GM12878 (cell line): ENCODE measurements at regions not wholly inside any gene's neighbourhood (a gene's known extent, or its start where the extent isn't known, plus 50 kb on each side); places are given as distances from the start of the nearest gene placed in this dataset.

Source experiments
- ATAC-seq: fragments of 200-7000 bp; cut with Tn5 transposase; 3 replicates; pipeline ENCODE4 v1.9.1; 2020; ENCODE audit warnings: mild to moderate bottlenecking, moderate library complexity
- BruUV-seq: library from RNA; stranded (reverse); fragments of 400-500 nt; replicated peaks from 2 replicates; lab custom pipeline; 2021; lab: Mats Ljungman, UMichigan
- CTCF ChIA-PET: fragments of 300-600 bp; sonication (Branson Sonifier 250); formaldehyde crosslinking; extraction: SDS; loops from one replicate; lab custom pipeline; 2021; ENCODE audit warnings: inconsistent platforms; lab: Yijun Ruan, JAX
- POLR2A ChIA-PET: fragments of 350-600 bp; formaldehyde crosslinking; extraction: SDS; loops from one replicate; lab custom pipeline; 2021; ENCODE audit warnings: inconsistent platforms; lab: Charles Lee
- RAD21 ChIA-PET: fragments of 300-600 bp; sonication (Branson Sonifier 250); formaldehyde crosslinking; loops from one replicate; lab custom pipeline; 2023; ENCODE audit warnings: antibody characterized with exemption; ENCODE audit not compliant: unreplicated experiment; lab: Charles Lee
- SMC1A ChIA-PET: fragments of 300-600 bp; sonication (Branson Sonifier 250); formaldehyde crosslinking; loops from one replicate; lab custom pipeline; 2023; ENCODE audit not compliant: unreplicated experiment, uncharacterized antibody; lab: Charles Lee
- DNase-seq: peaks from one replicate; pipeline ENCODE4 v3.0.0-alpha.2; 2011; ENCODE audit warnings: low read depth, low spot score
- FAIRE-seq: peaks from 3 replicates; lab custom pipeline; 2011; peaks lifted over from hg19 to GRCh38; lab: Jason Lieb, UNC
- H2AFZ ChIP-seq: 2 replicates; pipeline ENCODE4 v1.6.0; 2011; ENCODE audit warnings: low read depth, low read length, control low read depth; ENCODE audit not compliant: control insufficient read depth
- H3K27ac ChIP-seq: 2 replicates; pipeline ENCODE4 v1.5.1; 2011; ENCODE audit warnings: control low read depth; ENCODE audit not compliant: control insufficient read depth, insufficient read depth
- H3K27me3 ChIP-seq, 2 experiments: replicated peaks in 1 of 2; 2 replicates each; pipeline versions ENCODE4 v1.6.0 to v1.6.1; 2011; ENCODE audit warnings: low read length in 1 of 2; ENCODE audit not compliant: control insufficient read depth in 2 of 2, insufficient read depth in 2 of 2
- H3K36me3 ChIP-seq, 2 experiments: 2 replicates each; pipeline ENCODE4 v1.5.1; 2011; ENCODE audit warnings: low read length in 1 of 2; ENCODE audit not compliant: control insufficient read depth in 2 of 2, insufficient read depth in 2 of 2
- H3K4me1 ChIP-seq: 2 replicates; pipeline ENCODE4 v1.6.1; 2011; ENCODE audit warnings: mild to moderate bottlenecking, low read length, moderate library complexity, mixed read lengths; ENCODE audit not compliant: control insufficient read depth, insufficient read depth
- H3K4me2 ChIP-seq: 2 replicates; pipeline ENCODE4 v1.6.0; 2011; ENCODE audit warnings: control low read depth; ENCODE audit not compliant: control insufficient read depth, insufficient read depth
- H3K4me3 ChIP-seq: fragments of 200-600 bp; sonication (generic); 2 replicates; pipeline ENCODE4 v1.5.1; 2016
- H3K79me2 ChIP-seq: 2 replicates; pipeline ENCODE4 v1.6.0; 2011; ENCODE audit warnings: low read length; ENCODE audit not compliant: control insufficient read depth, insufficient read depth
- H3K9ac ChIP-seq: 2 replicates; pipeline ENCODE4 v1.8.0; 2011; ENCODE audit warnings: low read length, control low read depth, mixed read lengths; ENCODE audit not compliant: control insufficient read depth, insufficient read depth
- H3K9me3 ChIP-seq: replicated peaks from 3 replicates; pipeline ENCODE4 v1.5.1; 2011; ENCODE audit warnings: mild to moderate bottlenecking, low read length; ENCODE audit not compliant: control insufficient read depth, insufficient read depth
- H4K20me1 ChIP-seq: 2 replicates; pipeline ENCODE4 v1.6.0; 2011; ENCODE audit not compliant: control insufficient read depth, insufficient read depth
- ATF7 ChIP-seq: fragments of 450-650 bp; IDR thresholded peaks from 2 replicates; pipeline ENCODE4 v1.6.1; 2016; ENCODE audit warnings: low read depth, mild to moderate bottlenecking
- CBX5 ChIP-seq: sonication (generic); IDR thresholded peaks from 2 replicates; pipeline ENCODE4 v1.6.1; 2016; ENCODE audit warnings: low read depth, moderate library complexity, mild to moderate bottlenecking, inconsistent platforms
- CHD2 ChIP-seq: IDR thresholded peaks from 2 replicates; pipeline ENCODE4 v1.6.1; 2011; ENCODE audit warnings: low read depth, low read length, improper control_type of control experiment, borderline replicate concordance
- EGR1 ChIP-seq, 2 experiments: IDR thresholded peaks; 1 replicate in 1 of 2; 2 replicates in 1 of 2; pipeline ENCODE4 v1.6.1; 2011 to 2012; ENCODE audit warnings: low read depth in 2 of 2, low read length in 2 of 2, borderline replicate concordance in 1 of 2, mild to moderate bottlenecking in 1 of 2, moderate library complexity in 1 of 2
- ETV6 ChIP-seq, 2 experiments: fragments of 450-650 bp in 1 of 2; IDR thresholded peaks in 1 of 2; conservative IDR thresholded peaks in 1 of 2; 2 replicates each; pipeline ENCODE4 v1.6.1; 2014; ENCODE audit warnings: antibody characterized with exemption in 1 of 2, borderline replicate concordance in 1 of 2, low read depth in 1 of 2, mild to moderate bottlenecking in 1 of 2, moderate library complexity in 1 of 2
- MTA3 ChIP-seq: IDR thresholded peaks from 2 replicates; pipeline ENCODE4 v1.6.1; 2012; ENCODE audit warnings: low read length, inconsistent platforms, borderline replicate concordance
- NKRF ChIP-seq: fragments of 450-650 bp; conservative IDR thresholded peaks from 2 replicates; pipeline ENCODE4 v1.6.1; 2017; ENCODE audit warnings: mild to moderate bottlenecking, moderate library complexity
- PAX8 ChIP-seq: fragments of 450-650 bp; IDR thresholded peaks from 2 replicates; pipeline ENCODE4 v1.6.1; 2017; ENCODE audit warnings: mild to moderate bottlenecking, moderate library complexity
- POLR2AphosphoS2 ChIP-seq: IDR thresholded peaks from 2 replicates; pipeline ENCODE4 v1.6.1; 2011; ENCODE audit warnings: low read depth, mild to moderate bottlenecking, low read length, improper control_type of control experiment, moderate library complexity
- SIN3A ChIP-seq: IDR thresholded peaks from 2 replicates; pipeline ENCODE4 v1.6.1; 2012; ENCODE audit warnings: low read depth, low read length, improper control_type of control experiment
- SMARCA5 ChIP-seq: fragments of 450-650 bp; IDR thresholded peaks from 2 replicates; pipeline ENCODE4 v1.6.1; 2017; ENCODE audit warnings: mild to moderate bottlenecking
- WGBS: methylation state at CpG from one replicate; pipeline ENCODE4 v1.1.6; 2016; ENCODE audit warnings: low lambda C conversion rate; ENCODE audit not compliant: insufficient replicate concordance, insufficient coverage; ENCODE audit errors: missing lambda C conversion rate; 5-methylcytosine and 5-hydroxymethylcytosine counted together
- in situ Hi-C: fragments of 300-500 bp; cut with MboI; formaldehyde crosslinking; loops from 9 replicates; pipeline ENCODE4 v1.14.3; 2018; ENCODE audit warnings: mixed read lengths
- intact Hi-C: fragments of 100-400 bp; cut with micrococcal nuclease; formaldehyde crosslinking; loops from one replicate; pipeline ENCODE4 v1.14.2; 2022; ENCODE audit not compliant: unreplicated experiment
- TF ChIP-seq, protein P1 (sequence below): fragments of 450-650 bp; IDR thresholded peaks from 2 replicates; pipeline ENCODE4 v1.6.1; 2017; ENCODE audit warnings: mild to moderate bottlenecking

GRCh38 chr12:108065069-108065468 is 64.0 kb upstream of the WSCD2 start:
- Histone ChIP-seq H3K9ac (no peak overlapping the region), H3K4me3 (no peak overlapping the region), H3K4me1 (no peaks in the 10 kb centered on the region), H3K27me3 (peaks cover 0 to 2% of the 10 kb centered on the region in 2 experiments; a peak in 1 of 4 replicates), H3K4me2 (no peak overlapping the region), H4K20me1 (no peaks in the 10 kb centered on the region), H3K27ac (no peak overlapping the region), H3K36me3 (no peaks in the 10 kb centered on the region), H2AFZ (no peak overlapping the region), H3K9me3 (no peaks in the 10 kb centered on the region), H3K79me2 (no peaks in the 10 kb centered on the region)
- ChIA-PET RAD21 (no interaction called here), POLR2A (interaction anchor here (0.5 kb wide), 1 partner anchor 289 kb away, joined by 5 read pairs; no protein-coding TSS in a partner anchor), CTCF (interaction anchor here (0.7 to 3.9 kb wide), 4 partner anchors 8 to 392 kb away, joined by 3 to 18 read pairs (median 8); no protein-coding TSS in a partner anchor), SMC1A (interaction anchor here (1.1 kb wide), 1 partner anchor 18 kb away, joined by 3 read pairs; no protein-coding TSS in a partner anchor)
- intact Hi-C loops, result no loop called here
- ATAC-seq (no peak), DNase-seq (no peak), FAIRE-seq (no peak)
- no peak for TF ChIP-seq NKRF
- TF ChIP-seq ATF7, result no peak
- WGBS, result 39% methylated on average over 7 of the region's 7 CpGs
- no TSS peak for BruUV-seq
- in situ Hi-C loops, result no loop called here

GRCh38 chr12:108066583-108067577 is 62.2 kb upstream of the WSCD2 start:
- peak; percentile 31; the same call in 1 of the 3 replicates for ATAC-seq
- Histone ChIP-seq H3K27ac (no peak overlapping the region), H3K4me3 (no peak overlapping the region), H3K4me1 (no peaks in the 10 kb centered on the region), H4K20me1 (no peaks in the 10 kb centered on the region), H3K4me2 (no peak overlapping the region), H3K36me3 (no peaks in the 10 kb centered on the region), H3K27me3 (peaks cover 0 to under 1% of the 10 kb centered on the region in 2 experiments; a peak in 1 of 4 replicates), H3K9ac (no peak overlapping the region), H3K9me3 (no peaks in the 10 kb centered on the region), H2AFZ (no peak overlapping the region), H3K79me2 (no peaks in the 10 kb centered on the region)
- in situ Hi-C loops (no loop called here), intact Hi-C loops (no loop called here)
- RAD21 ChIA-PET, result no interaction called here
- SMC1A ChIA-PET, result no interaction called here
- 46% methylated on average over 9 of the region's 9 CpGs for WGBS
- BruUV-seq, result no TSS peak
- CTCF ChIA-PET, result interaction anchor here (1.5 kb wide), 1 partner anchor 445 kb away, joined by 3 read pairs; no protein-coding TSS in a partner anchor
- no peak for DNase-seq
- POLR2A ChIA-PET, result no interaction called here
- no peak for FAIRE-seq
- TF ChIP-seq SIN3A, result no peak
- no peak for TF ChIP-seq CBX5
- no peak for TF ChIP-seq PAX8
- TF ChIP-seq, protein P1, sequence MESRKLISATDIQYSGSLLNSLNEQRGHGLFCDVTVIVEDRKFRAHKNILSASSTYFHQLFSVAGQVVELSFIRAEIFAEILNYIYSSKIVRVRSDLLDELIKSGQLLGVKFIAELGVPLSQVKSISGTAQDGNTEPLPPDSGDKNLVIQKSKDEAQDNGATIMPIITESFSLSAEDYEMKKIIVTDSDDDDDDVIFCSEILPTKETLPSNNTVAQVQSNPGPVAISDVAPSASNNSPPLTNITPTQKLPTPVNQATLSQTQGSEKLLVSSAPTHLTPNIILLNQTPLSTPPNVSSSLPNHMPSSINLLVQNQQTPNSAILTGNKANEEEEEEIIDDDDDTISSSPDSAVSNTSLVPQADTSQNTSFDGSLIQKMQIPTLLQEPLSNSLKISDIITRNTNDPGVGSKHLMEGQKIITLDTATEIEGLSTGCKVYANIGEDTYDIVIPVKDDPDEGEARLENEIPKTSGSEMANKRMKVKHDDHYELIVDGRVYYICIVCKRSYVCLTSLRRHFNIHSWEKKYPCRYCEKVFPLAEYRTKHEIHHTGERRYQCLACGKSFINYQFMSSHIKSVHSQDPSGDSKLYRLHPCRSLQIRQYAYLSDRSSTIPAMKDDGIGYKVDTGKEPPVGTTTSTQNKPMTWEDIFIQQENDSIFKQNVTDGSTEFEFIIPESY, result no peak
- TF ChIP-seq MTA3, result no peak
- TF ChIP-seq SMARCA5, result no peak
- no peak for TF ChIP-seq EGR1 (IDR thresholded peaks at IDR 0.05; ENCODE audit: borderline replicate concordance in 1 of 2, low read depth in 2 of 2, low read length in 2 of 2)
- TF ChIP-seq POLR2AphosphoS2, result no peak
- TF ChIP-seq CHD2, result no peak
- TF ChIP-seq ETV6 (conservative IDR thresholded peaks at IDR 0.05 in 1 of 2, IDR thresholded peaks at IDR 0.05 in 1 of 2; ENCODE audit: borderline replicate concordance in 1 of 2, low read depth in 1 of 2), result no peak
